ENCODE measurements at regions not wholly inside any gene's neighbourhood (a gene's known extent, or its start where the extent isn't known, plus 50 kb on each side); places are given as distances from the start of the nearest gene placed in this dataset.
"Not testable (repeated sequence)": the region's sequence is repeated elsewhere in the genome, so short reads cannot be mapped to it uniquely, and the experiment has no call there.

DNA sequence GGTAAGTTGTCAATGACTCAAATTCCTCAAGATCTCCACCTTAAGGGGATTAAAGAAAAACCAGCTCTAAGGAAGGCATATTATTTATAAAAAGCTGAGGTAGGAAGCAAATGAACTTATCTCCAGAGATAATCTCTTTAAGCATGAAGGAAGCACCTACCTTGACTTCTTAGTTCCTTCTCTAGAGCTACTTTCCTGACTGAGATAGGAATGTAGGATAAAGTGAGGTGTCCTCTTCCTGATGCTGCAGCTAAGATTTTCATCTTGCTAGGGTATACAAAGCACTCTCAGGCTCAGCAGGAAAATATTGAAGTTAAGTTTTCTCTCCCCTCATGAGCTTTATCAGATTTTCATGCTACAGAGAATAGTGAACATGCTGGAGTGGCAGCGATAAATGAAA lies 163.0 kb upstream of the E2F7 start:
- DNase-seq (ENCODE audit: low read depth), result no peak

DNA sequence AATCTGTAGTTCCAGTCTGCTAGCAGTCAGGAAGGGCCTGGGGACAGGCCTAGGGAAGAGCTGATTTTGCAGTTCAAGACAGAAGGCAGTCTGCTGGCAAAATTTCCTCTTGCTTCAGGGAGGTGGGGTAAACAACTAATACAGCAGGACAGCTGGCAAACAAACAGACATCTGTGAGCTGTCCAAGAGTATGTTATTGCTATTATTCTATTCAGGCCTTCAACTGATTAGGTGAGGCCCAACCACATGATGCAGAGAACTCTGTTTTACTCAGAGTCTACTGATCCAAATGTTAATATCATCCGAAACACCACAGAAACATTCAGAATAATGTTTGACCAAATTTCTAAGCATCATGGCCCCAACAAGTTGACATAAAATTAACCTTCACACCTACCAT lies 161.0 kb upstream of the E2F7 start:
- DNase-seq (ENCODE audit: low read depth), result no peak

DNA sequence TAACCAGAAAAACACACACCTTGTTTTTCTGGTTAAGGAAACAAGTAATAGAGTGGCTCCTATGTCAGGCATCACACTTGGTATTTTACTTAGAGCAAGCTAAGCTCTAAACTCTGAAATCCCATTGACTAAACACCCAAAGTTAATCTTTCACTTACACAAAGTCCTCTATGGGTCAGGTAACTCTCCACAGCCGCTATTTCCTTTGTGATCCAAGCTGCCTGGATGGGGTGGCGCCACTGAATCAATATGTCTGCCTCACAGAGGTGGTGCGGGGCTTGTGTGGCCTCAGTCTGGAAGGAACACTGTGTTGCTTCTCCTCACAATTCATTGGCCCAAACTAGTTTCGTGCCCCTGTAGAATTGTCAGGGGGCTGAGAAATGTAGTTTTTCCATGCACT lies 160.0 kb upstream of the E2F7 start:
- no peak for DNase-seq (ENCODE audit: low read depth)

DNA sequence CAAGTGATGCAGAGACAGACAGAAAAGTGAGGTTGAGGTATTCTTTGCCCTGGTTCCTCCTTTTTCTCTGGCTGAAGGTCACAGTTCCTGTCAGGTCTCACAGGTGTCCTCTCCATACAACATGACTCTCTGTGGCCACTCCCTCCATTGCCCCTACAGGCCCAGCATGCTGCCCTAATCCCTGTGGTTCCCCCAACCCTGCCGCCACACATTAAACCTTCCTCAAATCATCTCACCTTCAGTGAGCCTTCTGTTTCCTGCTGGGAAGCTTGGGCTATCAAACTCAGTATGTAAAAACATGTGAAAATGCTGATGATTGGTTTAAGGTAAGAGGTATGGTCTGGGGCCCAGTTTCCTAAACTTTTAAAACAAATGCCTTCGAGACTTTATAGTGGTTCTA lies 159.0 kb upstream of the E2F7 start:
- no peak for DNase-seq (ENCODE audit: low read depth)

DNA sequence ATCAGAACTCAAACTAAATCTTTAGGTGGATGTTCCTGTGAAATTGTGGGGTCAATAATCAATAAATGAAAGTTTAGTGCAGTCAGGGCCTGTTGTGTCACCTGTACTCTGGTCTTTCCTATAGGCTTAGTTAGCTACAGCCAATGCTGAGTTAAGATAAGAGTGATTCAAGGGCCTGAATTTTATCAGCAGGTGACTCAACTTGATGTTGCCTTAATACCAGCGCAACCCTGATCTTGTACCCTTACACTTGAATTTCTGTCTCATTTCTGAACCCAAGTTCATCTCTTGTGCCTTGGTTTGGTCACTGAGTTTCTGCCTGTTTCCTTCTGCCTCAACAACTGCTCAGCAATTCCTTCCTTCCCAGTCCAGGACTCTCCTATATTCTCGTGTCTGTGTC lies 157.0 kb upstream of the E2F7 start:
- no peak for DNase-seq (ENCODE audit: low read depth)

DNA sequence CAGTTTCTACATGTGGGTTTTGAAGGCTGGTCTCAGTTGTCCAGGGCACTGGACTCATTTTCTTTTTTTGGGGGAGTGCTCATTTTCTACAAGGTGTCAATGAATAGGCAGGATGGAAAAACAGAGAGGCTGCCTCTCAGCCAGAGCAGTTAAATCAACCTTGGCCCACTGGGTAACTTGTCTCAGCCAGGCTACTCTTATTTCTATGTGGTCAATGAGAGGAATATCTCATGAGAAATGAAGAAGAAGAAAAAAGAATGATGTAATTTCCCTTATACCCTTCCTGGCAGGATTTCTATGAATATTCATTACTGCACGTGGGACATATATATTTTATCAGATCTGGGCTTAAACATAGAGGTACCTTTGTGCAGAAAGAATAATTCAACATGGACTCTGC lies 155.2 kb upstream of the E2F7 start:
- no peak for DNase-seq (ENCODE audit: low read depth)

DNA sequence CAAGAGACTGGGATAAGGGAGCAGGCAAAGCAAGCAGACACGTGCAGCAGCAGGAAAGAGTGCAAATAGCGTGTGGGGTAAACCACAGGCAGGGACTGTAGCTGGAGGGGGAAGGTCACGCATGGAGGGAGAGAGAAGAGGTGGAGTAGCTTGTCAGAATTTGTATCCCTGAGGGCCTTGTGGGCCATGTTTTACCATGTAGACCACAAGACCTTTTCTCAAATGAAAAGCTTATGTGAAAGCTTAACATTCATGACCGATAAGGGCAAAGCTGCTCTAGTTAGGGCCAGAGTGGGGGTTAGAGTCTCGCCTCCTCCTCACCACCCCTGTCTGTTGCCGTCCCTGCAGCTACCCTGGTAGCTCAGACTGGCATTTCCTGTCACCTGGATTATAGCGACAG lies 152.9 kb upstream of the E2F7 start:
- DNase-seq (ENCODE audit: low read depth), result no peak

DNA sequence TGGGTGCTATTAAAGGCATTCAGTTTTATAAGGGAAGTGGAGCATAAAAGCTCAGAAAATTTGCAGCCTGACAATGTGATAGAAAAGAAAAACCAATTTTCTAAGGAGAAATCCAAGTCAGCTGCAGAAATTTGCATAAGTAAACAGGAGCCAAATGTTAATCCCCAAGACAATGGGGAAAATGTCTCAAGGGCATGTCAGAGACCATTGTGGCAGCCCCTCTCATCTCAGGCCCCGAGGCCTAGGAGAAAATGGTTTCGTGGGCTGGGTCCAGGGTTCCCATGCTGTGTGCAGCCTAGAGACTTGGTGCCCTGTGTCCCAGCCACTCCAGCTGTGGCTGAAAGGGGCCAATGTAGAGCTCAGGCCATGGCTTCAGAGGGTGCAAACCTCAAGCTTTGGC lies 150.8 kb upstream of the E2F7 start:
- not testable (repeated sequence) for DNase-seq (ENCODE audit: low read depth)

DNA sequence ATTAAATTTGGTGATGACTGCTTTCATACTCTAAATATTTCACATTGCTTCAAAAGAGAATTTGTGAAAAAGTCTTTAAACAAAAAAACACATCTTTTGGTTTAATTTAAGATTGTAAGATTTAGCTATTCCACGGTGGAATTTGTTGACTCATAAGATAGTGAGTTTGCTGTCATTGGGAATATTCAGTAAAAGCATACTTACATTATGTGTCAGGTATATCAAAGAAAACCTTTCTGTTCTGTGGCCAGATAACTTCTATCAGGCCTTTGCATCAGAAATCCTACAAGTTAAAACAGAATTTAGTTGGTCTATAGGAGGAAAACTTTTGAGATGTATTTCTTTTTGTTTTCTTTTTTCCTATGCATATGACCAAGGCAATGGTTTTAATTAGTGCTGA lies 148.8 kb upstream of the E2F7 start:
- DNase-seq (ENCODE audit: low read depth), result no peak

DNA sequence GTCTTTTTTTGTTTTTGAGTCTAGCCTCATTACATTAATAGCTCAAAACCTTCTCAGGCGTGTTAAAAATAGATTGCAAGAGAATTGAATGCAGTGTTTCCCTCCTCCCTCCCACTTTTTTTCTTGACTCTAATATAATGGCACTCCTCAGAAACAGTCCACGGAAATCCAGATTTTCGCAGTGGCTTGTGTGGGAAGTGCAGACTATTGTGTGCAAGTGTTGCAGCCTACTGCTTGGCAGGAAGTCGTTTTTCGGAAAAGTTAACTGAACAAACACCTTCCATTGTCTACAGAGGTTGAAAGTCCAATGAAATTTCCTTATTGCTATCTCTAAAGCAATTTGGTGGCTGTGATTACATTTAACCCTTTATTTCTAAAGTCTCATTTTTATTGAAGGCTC lies 147.9 kb upstream of the E2F7 start:
- peak; percentile 13 for DNase-seq (ENCODE audit: low read depth)

DNA sequence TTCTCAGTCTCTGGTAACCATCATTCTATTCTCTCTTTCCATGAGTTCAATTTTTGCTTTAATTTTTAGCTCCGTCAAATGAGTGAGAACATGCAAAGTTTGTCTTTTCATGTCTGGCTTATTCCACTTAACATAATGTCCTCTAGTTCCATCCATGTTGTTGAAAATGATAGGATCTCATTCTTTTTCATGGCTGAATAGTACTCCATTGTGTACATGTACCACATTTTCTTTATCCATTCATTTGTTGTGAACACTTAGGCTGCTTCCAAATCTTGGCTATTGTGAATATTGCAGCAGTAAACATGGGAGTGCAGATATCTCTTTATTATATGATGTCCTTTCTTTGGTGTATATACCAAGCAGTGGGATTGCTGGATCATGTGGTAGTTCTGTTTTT lies 145.4 kb upstream of the E2F7 start:
- no peak for DNase-seq (ENCODE audit: low read depth)

DNA sequence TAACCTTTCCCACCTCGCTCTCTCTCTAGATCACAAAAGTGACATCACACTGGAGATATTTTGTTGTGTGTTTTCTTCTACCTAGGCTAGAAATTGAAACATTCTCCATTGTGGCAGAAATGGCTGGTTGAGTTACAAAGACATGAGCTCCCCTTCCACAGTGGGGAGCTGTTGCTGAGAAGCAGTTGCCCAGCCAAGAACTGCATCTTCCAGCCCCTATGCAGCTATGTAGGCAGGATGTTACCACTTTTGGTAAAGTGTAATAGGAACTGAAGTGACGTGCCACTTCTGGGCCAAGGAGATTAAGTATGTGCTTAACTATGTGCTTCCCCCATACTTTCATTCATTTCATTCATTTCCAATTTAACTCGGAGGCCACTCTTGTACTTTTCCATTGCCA lies 138.7 kb upstream of the E2F7 start:
- DNase-seq (ENCODE audit: low read depth), result no peak

DNA sequence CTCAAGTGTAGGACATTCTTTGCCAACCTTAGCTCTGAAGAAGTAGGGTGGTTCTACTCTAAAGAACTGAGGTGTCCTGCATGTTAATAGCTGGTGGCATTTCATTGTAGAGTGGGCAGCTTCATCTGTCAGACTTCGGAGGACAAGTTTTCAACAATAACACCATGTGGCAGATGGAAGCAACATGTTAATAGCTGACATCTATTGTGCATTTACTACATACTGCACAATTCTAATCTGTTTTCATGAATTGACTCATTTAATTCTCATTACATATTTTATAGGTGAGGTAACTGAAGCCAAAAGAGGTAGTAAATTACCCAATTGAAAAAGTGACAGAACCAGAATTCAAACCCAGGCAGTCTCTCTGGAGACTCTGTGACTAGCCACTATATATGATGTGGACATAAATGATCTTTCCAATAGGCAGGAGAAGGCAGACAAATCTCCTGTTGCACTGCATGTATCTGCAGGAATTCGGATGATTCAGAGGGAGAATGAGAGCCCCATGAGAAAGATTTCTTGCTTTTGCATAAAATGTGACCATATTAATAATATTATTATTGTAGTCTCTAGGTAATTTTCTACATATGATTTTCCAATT lies 137.2 kb upstream of the E2F7 start:
- DNase-seq (ENCODE audit: low read depth), result no peak

DNA sequence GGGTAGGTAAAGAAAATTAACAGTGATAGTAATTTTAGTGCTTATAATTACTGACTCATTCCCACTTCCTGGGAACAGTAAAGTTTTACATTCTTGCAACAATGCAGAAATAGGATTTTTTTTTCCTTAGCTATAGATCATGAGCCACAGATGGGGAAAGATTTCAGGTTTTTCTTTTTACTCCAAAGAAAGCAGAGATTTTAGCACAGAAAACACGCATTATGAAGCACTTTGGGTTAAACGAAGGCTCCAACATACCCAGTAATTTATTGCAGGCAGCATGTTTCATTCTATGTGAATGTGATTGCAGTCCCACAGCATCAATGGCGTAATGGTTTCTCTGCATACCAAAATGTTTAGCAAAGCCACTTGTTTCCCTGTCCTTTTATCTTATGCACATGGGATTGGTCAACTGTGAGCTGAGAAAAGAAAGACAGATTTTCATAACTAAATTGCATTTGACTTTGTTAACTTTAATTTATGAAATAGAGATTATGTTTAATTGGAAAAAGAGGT lies 124.6 kb upstream of the E2F7 start:
- DNase-seq (ENCODE audit: low read depth), result peak; percentile 44

DNA sequence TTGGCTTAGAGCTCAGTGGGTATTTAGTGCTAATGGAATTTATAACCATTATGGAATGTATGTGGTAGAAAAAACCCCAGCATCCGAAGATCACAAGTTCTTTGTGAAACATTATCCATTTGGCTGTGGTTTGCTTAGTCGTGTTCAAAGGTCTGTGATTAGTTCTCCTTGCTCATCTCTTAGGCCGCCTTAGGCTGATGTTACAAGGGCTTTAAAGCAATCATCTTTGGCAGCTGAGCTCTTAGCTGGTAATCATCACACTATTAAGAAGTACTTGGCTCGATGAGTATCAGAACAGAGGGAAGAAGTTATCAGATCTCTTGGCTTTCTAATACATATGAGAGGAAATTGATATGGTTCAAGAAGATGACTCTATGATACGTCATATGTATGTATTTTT lies 124.1 kb upstream of the E2F7 start:
- peak; percentile 80 for DNase-seq (ENCODE audit: low read depth)

DNA sequence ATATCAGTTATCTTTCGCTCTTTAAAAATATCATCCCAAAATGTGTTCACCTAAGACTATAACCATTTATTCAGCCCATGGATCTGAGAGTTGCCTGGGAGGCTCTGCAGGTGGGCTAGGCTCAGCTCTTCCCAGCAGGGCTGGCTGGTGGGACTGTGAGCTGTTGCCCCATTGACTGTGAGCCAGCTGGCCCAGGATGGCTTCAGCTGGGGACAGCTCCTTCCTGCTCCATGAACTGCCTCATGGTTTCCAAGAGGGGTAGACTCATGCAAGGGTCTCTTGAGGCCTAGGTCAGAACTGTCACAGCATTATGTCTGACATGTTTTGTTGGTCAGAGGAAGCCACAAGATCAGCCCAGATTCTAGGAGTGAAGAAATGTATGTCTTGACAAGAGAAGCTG lies 114.1 kb upstream of the E2F7 start:
- no peak for DNase-seq (ENCODE audit: low read depth)

DNA sequence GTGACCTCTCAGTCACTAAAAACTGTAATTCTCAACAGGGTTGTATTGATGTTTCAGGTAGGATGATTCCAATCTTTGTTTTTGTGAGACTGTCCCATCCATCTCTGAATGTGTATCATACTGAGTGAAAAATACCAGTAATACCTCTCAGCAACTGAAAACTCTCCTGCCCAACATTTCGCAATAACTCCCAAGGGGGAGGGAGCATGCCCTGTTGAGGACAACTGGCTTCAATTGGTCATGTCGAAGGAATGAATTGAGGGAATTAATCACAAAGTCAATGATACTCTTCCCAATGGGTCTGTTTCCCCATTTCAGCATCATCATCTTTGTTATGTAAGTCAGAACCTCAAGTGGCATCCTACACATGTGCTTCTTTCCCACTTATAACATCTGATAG lies 102.4 kb upstream of the E2F7 start:
- DNase-seq (ENCODE audit: low read depth), result no peak

DNA sequence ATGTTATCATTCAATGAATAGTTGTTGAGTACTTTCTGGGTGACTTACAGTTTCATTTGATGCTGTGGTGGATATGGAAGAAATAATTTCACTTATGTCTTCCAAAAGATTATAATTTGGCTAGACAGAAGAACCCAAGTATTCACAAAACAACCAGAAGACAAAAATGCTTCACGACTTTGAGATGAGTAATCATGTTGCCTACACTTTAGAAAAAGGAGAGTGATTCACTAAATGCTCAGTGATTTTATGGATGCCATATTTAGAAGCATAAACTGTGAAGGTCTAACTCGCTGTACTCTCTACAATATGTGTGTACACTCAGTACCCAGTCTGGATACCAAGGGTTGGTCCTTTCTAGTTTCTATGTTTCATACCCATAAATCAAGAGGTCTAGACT lies 101.3 kb upstream of the E2F7 start:
- DNase-seq (ENCODE audit: low read depth), result no peak

DNA sequence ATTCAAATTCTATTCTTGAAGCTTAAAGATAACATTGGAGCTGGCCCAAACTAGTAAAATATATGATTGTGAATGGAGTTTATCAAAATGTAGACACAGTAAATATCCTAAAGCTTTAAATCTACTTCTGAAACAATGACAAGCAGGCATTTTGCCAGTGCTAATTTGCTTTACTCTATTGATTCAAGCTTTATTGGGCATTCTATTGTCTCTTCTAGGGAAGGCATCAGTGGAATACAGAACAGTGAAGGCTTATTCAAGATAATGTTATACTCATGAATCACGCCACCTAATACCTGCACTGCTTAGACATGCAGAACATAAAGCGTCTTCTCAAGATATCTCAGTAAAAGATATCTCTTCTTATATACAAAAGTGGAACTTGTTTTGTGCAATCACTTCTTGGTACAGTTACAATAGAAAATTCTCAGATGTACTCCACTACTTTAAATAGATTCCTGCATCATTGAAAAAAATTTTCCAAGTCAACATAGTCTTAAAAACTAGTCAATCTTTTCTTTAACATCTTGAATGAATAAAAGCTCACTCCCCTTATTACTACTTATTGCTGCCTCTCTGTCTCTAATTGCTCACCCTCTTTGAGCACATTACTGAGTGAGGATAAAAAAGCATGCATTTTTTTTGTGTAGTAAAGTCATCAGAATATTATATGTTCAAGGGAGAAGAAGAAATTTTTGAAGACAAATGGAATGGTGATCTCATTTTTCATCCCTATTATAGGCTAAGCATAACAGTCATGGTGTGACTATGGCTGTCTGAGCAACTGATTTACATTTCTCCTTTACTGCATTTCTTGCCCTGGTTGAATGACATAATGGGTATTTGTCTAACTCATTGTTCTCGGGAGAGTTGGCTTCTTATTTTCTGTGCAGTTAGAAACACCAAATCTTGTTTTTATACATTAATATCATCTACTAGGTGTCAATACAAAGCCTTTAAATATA lies 98.0 kb upstream of the E2F7 start:
- no peak for DNase-seq (ENCODE audit: low read depth)

DNA sequence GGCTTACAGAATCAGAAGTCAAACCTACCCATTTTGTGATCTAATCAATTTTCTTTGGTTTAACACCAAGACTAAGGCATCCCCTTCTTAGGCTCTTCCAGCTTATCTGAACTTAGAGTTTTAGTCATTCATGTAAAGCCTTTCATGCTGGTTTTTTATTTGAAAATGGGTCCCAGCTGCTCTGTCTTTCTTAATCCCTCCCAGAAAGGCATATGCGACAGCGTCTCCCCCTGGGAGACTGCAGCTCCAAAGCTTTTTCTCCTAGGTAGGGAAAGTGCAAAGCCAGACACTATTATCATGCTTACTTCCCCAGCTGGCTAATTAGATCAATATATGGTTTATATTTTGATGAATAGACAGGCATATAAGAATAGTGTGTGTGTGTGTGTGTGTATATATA lies 96.6 kb upstream of the E2F7 start:
- no peak for DNase-seq (ENCODE audit: low read depth)

DNA sequence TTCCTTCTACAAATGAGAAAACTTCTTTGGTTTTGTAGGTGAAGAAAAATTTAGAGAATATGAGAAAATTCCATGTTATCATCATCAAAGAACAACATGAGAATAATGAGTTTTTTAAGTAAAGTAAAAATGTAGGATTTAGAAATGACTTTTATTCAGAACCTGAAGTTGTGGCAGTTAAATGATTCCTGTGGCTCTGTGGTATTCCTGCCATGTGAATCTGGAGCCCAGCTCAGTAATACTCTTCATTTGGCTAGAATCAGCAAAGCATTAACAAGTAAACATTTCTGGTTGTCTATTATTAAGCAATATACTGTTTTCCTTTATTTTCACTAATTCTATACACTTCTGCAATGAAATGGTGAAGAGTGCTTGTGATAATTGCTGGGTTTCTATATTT lies 95.6 kb upstream of the E2F7 start:
- no peak for DNase-seq (ENCODE audit: low read depth)

DNA sequence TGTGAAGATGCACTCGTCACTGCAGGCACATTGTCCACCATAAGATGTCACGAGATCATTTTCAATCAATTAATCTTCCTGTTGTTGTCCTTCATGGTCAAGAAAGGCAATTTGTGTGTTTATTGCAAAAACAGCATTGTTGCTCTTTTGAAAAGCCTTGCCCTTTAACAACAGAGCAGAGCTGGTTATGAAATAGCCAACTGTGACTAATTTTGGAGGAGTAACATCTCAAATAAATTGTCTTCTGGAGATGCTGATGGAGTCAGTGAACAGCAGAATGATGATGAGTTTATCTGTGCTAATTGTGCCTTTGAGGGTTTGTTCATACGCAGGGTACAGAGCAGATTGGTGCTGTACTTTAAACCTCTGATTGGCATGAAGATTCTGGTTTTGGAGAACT lies 88.3 kb upstream of the E2F7 start:
- DNase-seq (ENCODE audit: low read depth), result no peak
